HEK293T (cell line): ENCODE measurements at regions not wholly inside any gene's neighbourhood (a gene's known extent, or its start where the extent isn't known, plus 50 kb on each side); places are given as distances from the start of the nearest gene placed in this dataset.

Source experiments
- CTCF ChIA-PET: fragments of 350-600 bp; formaldehyde crosslinking; extraction: SDS; loops from one replicate; lab custom pipeline; 2021; ENCODE audit warnings: antibody characterized with exemption, inconsistent platforms; lab: Yijun Ruan, JAX
- POLR2A ChIA-PET: fragments of 350-600 bp; formaldehyde crosslinking; extraction: SDS; loops from one replicate; lab custom pipeline; 2020; ENCODE audit warnings: antibody characterized with exemption, inconsistent platforms; lab: Yijun Ruan, JAX
- DNase-seq: peaks from one replicate; pipeline ENCODE4 v3.0.0; 2012; ENCODE audit warnings: mixed read lengths; ENCODE audit errors: extremely low spot score
- ARNT ChIP-seq: fragments of 450-650 bp; IDR thresholded peaks from 2 replicates; pipeline ENCODE4 v1.6.1; 2017; ENCODE audit warnings: mild to moderate bottlenecking
- BHLHE40 ChIP-seq: fragments of 450-650 bp; IDR thresholded peaks from 2 replicates; pipeline ENCODE4 v1.6.1; 2016; ENCODE audit warnings: mild to moderate bottlenecking, moderate library complexity, borderline replicate concordance
- CTBP1 ChIP-seq: fragments of 450-650 bp; IDR thresholded peaks from 2 replicates; pipeline ENCODE4 v1.6.1; 2016; ENCODE audit warnings: borderline replicate concordance
- ELF4 ChIP-seq: fragments of 450-650 bp; IDR thresholded peaks from 2 replicates; pipeline ENCODE4 v1.6.1; 2017; ENCODE audit warnings: antibody characterized with exemption
- FOXA1 ChIP-seq: fragments of 450-650 bp; IDR thresholded peaks from 2 replicates; pipeline ENCODE4 v1.6.1; 2016; ENCODE audit warnings: mild to moderate bottlenecking
- FOXK2 ChIP-seq: fragments of 450-650 bp; IDR thresholded peaks from 2 replicates; pipeline ENCODE4 v1.6.1; 2016; ENCODE audit warnings: mild to moderate bottlenecking
- FOXM1 ChIP-seq: fragments of 450-650 bp; IDR thresholded peaks from 2 replicates; pipeline ENCODE4 v1.6.1; 2017; ENCODE audit warnings: mild to moderate bottlenecking, borderline replicate concordance
- HDGF ChIP-seq: fragments of 450-650 bp; IDR thresholded peaks from 2 replicates; pipeline ENCODE4 v1.6.1; 2017; ENCODE audit warnings: antibody characterized with exemption, borderline replicate concordance
- L3MBTL2 ChIP-seq: fragments of 450-650 bp; conservative IDR thresholded peaks from 2 replicates; pipeline ENCODE4 v1.6.1; 2016; ENCODE audit warnings: mild to moderate bottlenecking
- LEF1 ChIP-seq: fragments of 450-650 bp; IDR thresholded peaks from 2 replicates; pipeline ENCODE4 v1.6.1; 2017; ENCODE audit warnings: mild to moderate bottlenecking, borderline replicate concordance
- NFRKB ChIP-seq: fragments of 450-650 bp; IDR thresholded peaks from 2 replicates; pipeline ENCODE4 v1.6.1; 2016; ENCODE audit warnings: mild to moderate bottlenecking, moderate library complexity
- SP1 ChIP-seq: fragments of 450-650 bp; IDR thresholded peaks from 2 replicates; pipeline ENCODE4 v1.6.1; 2017
- SUZ12 ChIP-seq: fragments of 450-650 bp; IDR thresholded peaks from 2 replicates; pipeline ENCODE4 v1.6.1; 2016; ENCODE audit warnings: mild to moderate bottlenecking
- TARDBP ChIP-seq: fragments of 450-650 bp; IDR thresholded peaks from 2 replicates; pipeline ENCODE4 v1.6.1; 2016
- ZNF384 ChIP-seq: fragments of 450-650 bp; IDR thresholded peaks from 2 replicates; pipeline ENCODE4 v1.6.1; 2016
- TF ChIP-seq, protein P1 (sequence below): fragments of 450-650 bp; IDR thresholded peaks from 2 replicates; pipeline ENCODE4 v1.6.1; 2016

DNA sequence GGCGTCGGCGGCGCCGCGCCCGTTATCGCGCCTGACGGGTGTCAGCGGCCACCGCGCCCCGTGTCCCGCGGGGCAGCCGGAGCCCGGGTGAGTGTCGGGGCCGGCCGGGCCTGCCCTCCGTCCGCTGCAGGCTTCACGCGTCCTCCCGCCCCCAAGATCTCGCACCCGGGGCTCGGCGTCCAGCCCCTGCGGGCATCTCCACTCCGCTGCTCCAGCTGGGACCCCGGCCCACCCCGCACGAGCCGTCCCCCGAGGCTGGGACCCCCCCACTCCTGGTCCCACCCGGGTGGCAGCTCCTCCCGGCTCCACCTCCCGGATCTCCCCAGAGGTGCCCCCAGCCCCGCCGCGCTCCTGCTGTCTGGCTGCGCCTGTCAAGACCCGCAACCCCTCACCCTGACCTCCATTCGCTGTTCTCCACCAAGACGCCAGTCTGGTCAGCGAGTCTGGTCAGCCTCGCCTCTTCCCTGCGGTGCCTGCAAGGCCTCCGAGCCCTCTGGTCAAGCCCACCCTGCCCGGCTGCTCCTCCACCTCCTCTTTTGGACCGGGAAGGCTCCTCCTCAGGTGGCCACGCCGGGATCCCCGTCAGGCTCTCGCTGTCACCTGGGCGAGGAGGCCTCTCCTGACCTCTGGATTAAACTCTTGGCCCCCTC lies 66.0 kb upstream of the NKX1-1 start:
- CTCF ChIA-PET: no interaction called here
- TF ChIP-seq, protein P1, sequence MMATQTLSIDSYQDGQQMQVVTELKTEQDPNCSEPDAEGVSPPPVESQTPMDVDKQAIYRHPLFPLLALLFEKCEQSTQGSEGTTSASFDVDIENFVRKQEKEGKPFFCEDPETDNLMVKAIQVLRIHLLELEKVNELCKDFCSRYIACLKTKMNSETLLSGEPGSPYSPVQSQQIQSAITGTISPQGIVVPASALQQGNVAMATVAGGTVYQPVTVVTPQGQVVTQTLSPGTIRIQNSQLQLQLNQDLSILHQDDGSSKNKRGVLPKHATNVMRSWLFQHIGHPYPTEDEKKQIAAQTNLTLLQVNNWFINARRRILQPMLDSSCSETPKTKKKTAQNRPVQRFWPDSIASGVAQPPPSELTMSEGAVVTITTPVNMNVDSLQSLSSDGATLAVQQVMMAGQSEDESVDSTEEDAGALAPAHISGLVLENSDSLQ: no peak
- TF ChIP-seq FOXA1 (no peak), CTBP1 (no peak), ARNT (no peak), ZNF384 (no peak), NFRKB (no peak), L3MBTL2 (no peak), FOXK2 (no peak), TARDBP (no peak), SUZ12 (no peak), SP1 (no peak), HDGF (no peak), ELF4 (no peak), FOXM1 (no peak), BHLHE40 (no peak), LEF1 (no peak)
- POLR2A ChIA-PET: no interaction called here
- no peak for DNase-seq

DNA sequence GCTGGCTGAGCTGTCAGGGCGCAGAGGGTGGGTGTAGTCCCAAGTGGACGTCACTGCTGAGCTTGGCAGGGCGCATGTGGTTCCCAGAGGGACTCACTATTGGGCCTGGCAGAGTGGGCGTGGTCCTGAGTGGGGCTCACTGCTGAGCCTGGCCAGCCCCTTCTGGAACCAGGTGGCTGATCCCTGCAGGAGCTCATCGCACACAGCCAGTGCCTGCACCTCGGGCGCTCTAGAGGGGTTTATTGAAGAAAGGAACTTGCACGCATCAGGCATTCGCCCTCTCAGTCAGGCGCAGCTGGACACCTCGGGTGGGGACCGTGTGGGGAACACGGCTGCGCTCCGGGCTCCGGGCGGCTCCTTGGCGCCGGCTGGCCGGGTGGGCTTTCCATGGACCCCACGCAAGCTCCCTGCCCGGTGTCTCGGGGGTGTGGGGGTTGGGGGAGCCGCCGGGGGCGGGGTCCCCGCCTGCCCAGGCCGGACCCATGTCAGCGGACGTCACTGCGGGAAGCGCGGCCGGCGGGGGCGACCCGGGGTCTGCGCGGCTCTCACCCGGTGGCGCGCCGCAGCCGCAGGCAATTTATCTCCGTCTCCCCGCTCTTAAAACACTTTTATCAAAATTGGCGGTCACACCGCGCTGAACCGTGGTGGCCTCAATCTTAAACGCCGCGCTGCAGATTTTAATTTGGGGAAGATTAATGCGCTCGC lies 65.4 kb upstream of the NKX1-1 start:
- CTCF ChIA-PET: no interaction called here
- DNase-seq: no peak
- TF ChIP-seq LEF1: no peak
- no peak for TF ChIP-seq FOXM1
- no peak for TF ChIP-seq TARDBP
- TF ChIP-seq FOXA1: no peak
- TF ChIP-seq SUZ12: no peak
- TF ChIP-seq, protein P1: no peak
- no peak for TF ChIP-seq NFRKB
- no peak for TF ChIP-seq FOXK2
- TF ChIP-seq ZNF384: no peak
- no peak for TF ChIP-seq L3MBTL2
- TF ChIP-seq SP1: no peak
- no peak for TF ChIP-seq CTBP1
- no peak for TF ChIP-seq HDGF
- no peak for TF ChIP-seq ELF4
- TF ChIP-seq ARNT: no peak
- POLR2A ChIA-PET: no interaction called here

DNA sequence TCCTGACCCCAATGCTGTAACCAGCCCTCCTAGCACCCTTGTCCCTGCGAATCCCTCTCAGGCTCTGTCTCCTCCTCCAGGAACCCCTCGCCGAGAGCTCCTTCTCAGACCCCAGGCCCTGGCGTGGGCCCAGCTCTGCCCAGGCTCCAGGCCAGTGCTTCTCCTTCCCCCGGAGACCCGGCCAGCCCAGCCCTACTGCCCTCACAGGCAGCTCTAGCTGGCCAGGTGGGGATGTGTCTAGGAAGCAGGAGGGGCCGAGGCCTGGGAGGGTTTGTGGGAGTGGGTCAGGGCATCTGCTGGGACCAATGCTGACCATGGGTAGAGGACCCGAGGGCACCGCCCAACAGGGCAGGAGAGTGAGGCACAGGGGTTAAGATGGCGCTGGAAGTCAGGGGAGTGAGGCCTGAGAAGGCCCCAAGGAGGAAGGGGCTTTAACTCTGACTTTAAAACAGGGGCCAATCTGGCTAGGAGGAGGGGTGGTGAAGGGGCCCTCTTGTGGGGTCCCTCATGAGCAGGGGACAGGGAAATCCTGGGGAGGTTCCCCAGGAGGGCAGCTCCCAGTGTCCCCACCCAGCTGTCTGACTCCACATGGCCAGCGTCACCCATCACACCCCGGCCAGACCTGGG lies 64.7 kb upstream of the NKX1-1 start:
- TF ChIP-seq ARNT (no peak), LEF1 (no peak), HDGF (no peak)
- POLR2A ChIA-PET: no interaction called here
- CTCF ChIA-PET: no interaction called here
- no peak for DNase-seq

DNA sequence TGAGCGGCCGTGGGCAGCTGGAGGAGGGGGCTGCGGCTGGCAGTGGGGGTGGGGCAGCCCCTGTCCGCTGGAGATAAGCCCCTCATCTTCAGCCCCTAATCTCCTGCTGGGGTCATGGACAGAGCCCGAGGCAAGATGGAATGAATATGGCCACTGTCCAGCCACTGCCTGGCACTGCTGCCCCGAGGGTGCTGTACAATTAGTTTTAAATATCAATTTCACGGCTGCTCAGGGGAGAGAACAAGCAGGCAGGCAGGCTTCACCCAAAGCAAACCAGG lies 64.1 kb upstream of the NKX1-1 start:
- no peak for TF ChIP-seq FOXM1
- no peak for TF ChIP-seq ARNT
- no peak for TF ChIP-seq ELF4
- no peak for TF ChIP-seq FOXK2
- no peak for TF ChIP-seq CTBP1
- TF ChIP-seq NFRKB: no peak
- ChIA-PET POLR2A (no interaction called here), CTCF (no interaction called here)
- no peak for DNase-seq

DNA sequence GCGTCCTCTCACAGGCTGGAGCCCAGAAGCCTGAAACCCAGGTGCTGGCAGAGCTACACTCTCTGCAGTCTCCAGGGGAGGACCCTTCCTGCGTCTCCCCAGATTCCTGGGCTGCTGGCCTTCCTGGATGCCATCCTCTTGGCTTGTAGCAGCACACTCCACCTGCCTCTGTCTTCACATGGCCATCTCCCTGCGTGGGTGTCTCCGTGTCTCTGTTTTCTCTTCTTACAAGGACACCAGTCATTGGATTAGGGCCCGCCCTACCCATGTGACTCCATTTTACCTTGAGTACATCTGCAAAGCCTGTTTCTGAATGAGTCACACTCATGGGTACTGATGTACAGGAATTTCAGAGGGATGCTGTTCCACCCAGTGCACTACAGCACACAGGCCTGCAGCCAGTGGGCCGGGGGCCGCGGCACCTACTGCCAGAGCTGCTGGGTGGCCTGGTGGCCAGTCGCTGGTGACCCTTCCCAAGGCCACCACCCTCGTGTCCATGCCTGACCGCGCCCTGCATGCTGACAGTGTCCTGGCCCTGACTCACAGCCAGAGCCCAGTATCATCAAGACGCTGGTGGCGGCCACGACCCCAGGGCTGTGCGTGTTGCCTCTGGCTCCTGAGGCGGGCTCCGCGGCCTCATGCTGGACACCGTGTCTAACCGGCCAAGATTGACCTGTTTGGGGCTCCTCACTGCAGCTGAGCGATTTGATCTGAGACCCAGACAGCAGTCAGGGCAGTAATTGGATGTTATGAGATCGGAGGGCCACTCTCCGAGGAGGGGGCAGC lies 63.6 kb upstream of the NKX1-1 start:
- POLR2A ChIA-PET: no interaction called here
- no peak for TF ChIP-seq NFRKB
- TF ChIP-seq SP1: no peak
- TF ChIP-seq CTBP1: no peak
- TF ChIP-seq SUZ12: no peak
- TF ChIP-seq, protein P1: no peak
- no peak for TF ChIP-seq L3MBTL2
- TF ChIP-seq FOXA1: no peak
- CTCF ChIA-PET: no interaction called here
- DNase-seq: no peak

DNA sequence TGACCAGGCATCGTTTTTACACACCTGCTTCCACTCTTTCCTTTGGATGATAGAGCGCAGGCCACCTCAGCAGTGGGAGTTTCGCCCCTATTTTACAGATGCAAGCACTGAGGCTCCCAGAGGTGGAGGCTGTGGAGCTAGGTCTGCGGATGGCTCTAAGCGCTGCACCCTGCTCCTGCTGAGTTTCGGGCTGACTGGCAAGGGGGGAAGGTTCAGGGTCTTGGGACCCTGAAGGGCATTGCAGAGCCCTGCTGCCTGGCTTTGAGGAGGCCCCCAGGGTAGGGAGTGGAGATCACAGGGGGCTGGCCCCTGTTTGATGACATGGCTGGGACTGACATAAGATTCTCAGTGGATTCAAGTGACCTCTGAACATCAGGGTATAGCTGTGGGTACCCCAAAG lies 62.8 kb upstream of the NKX1-1 start:
- POLR2A ChIA-PET: no interaction called here
- CTCF ChIA-PET: no interaction called here
- TF ChIP-seq ELF4: no peak
- TF ChIP-seq L3MBTL2: no peak
- no peak for TF ChIP-seq TARDBP
- TF ChIP-seq, protein P1: no peak
- no peak for DNase-seq
